Anterior cingulate cortex (tissue), 58 donors: ENCODE measurements at regions not wholly inside any gene's neighbourhood (a gene's known extent, or its start where the extent isn't known, plus 50 kb on each side); places are given as distances from the start of the nearest gene placed in this dataset.

Experiments
- DNase-seq, 58 donors: peaks; one replicate each; lab custom pipeline; 2025; lab: John Stamatoyannopoulos, UW

- DNase-seq = no peak
Measured at GRCh38 chr5:40390281-40391149, 289.2 kb upstream of the PTGER4 start.

- DNase-seq = no peak
Measured at GRCh38 chr5:40389591-40389990, 290.1 kb upstream of the PTGER4 start.

GRCh38 chr5:40386289-40386688, 293.4 kb upstream of the PTGER4 start:
- no peak for DNase-seq

- DNase-seq = no peak
Measured at GRCh38 chr5:40385544-40385943, 294.2 kb upstream of the PTGER4 start.

GRCh38 chr5:40384782-40385390, 294.8 kb upstream of the PTGER4 start:
- DNase-seq = no peak

GRCh38 chr5:40383749-40384651, 295.7 kb upstream of the PTGER4 start:
- no peak for DNase-seq

- DNase-seq = no peak
Measured at GRCh38 chr5:40381676-40382363, 297.9 kb upstream of the PTGER4 start.

- no peak for DNase-seq
Measured at GRCh38 chr5:40381016-40381415, 298.7 kb upstream of the PTGER4 start.

GRCh38 chr5:40378396-40379177, 301.1 kb upstream of the PTGER4 start:
- DNase-seq = no peak

GRCh38 chr5:40376566-40376965, 303.1 kb upstream of the PTGER4 start:
- DNase-seq = no peak

- DNase-seq = no peak
Measured at GRCh38 chr5:40374853-40375252, 304.9 kb upstream of the PTGER4 start.

GRCh38 chr5:40368200-40368599, 311.5 kb upstream of the PTGER4 start:
- DNase-seq = no peak

- no peak for DNase-seq
Measured at GRCh38 chr5:40367255-40367654, 312.5 kb upstream of the PTGER4 start.

- no peak for DNase-seq
Measured at GRCh38 chr5:40365342-40366330, 314.1 kb upstream of the PTGER4 start.

- no peak for DNase-seq
Measured at GRCh38 chr5:40364441-40364840, 315.3 kb upstream of the PTGER4 start.

GRCh38 chr5:40361378-40361777, 318.3 kb upstream of the PTGER4 start:
- no peak for DNase-seq

GRCh38 chr5:40360685-40361084, 319.0 kb upstream of the PTGER4 start:
- DNase-seq = no peak

GRCh38 chr5:40359832-40360231, 319.9 kb upstream of the PTGER4 start:
- DNase-seq = no peak
